Cardiac muscle cell (in vitro differentiated cells and primary cell): ENCODE measurements at regions not wholly inside any gene's neighbourhood (a gene's known extent, or its start where the extent isn't known, plus 50 kb on each side); places are given as distances from the start of the nearest gene placed in this dataset.

Experiments
- DNase-seq, 2 donors: peaks; one replicate each; pipeline versions ENCODE4 v3.0.0 to v3.0.0-alpha.2; 2010 to 2017; ENCODE audit warnings: low read depth in 1 of 2, low spot score in 1 of 2
- H3K27ac ChIP-seq: fragments of 200-600 bp; sonication (generic); 2 replicates; pipeline ENCODE4 v1.5.1; 2016
- H3K27me3 ChIP-seq: fragments of 200-600 bp; sonication (generic); 2 replicates; pipeline ENCODE4 v1.6.0; 2016; ENCODE audit warnings: control low read depth
- H3K36me3 ChIP-seq: fragments of 200-600 bp; sonication (generic); 2 replicates; pipeline ENCODE4 v1.5.1; 2016; ENCODE audit warnings: control low read depth
- H3K4me1 ChIP-seq: fragments of 200-600 bp; sonication (generic); 2 replicates; pipeline ENCODE4 v1.8.1; 2017; ENCODE audit warnings: low read depth, mild to moderate bottlenecking, mixed run types
- H3K4me3 ChIP-seq: fragments of 200-600 bp; sonication (generic); 2 replicates; pipeline ENCODE4 v1.5.1; 2016; ENCODE audit warnings: mild to moderate bottlenecking
- H3K9me3 ChIP-seq: fragments of 200-600 bp; sonication (generic); 2 replicates; pipeline ENCODE4 v1.5.1; 2017; ENCODE audit warnings: low read depth, mild to moderate bottlenecking, control low read depth
- CTCF ChIP-seq: IDR thresholded peaks from 2 replicates; pipeline ENCODE4 v1.5.1; 2012; ENCODE audit warnings: low read depth, mild to moderate bottlenecking, low read length

GRCh38 chr14:42806909-42807315, 1200.2 kb downstream of the LRFN5 start:
- H3K4me1 ChIP-seq: no peaks in the 10 kb centered on the region
- no peaks in the 10 kb centered on the region for H3K36me3 ChIP-seq
- H3K4me3 ChIP-seq: no peak overlapping the region
- H3K9me3 ChIP-seq: no peaks in the 10 kb centered on the region
- DNase-seq: peak in 1 of 2 donors; percentile 6
- TF ChIP-seq CTCF: no peak
- no peak overlapping the region for H3K27ac ChIP-seq
- no peaks in the 10 kb centered on the region for H3K27me3 ChIP-seq

- H3K9me3 ChIP-seq: no peaks in the 10 kb centered on the region
- H3K4me3 ChIP-seq: no peak overlapping the region
- H3K27ac ChIP-seq: no peak overlapping the region
- DNase-seq: no peak
- TF ChIP-seq CTCF: no peak
- no peaks in the 10 kb centered on the region for H3K27me3 ChIP-seq
- H3K36me3 ChIP-seq: no peaks in the 10 kb centered on the region
- no peaks in the 10 kb centered on the region for H3K4me1 ChIP-seq
Measured at GRCh38 chr14:42804141-42804540, 1197.5 kb downstream of the LRFN5 start.

GRCh38 chr14:42802346-42802745, 1195.7 kb downstream of the LRFN5 start:
- no peak for DNase-seq
- Histone ChIP-seq H3K27me3 (no peaks in the 10 kb centered on the region), H3K9me3 (no peaks in the 10 kb centered on the region), H3K4me1 (no peaks in the 10 kb centered on the region), H3K4me3 (no peak overlapping the region), H3K27ac (no peak overlapping the region), H3K36me3 (no peaks in the 10 kb centered on the region)
- no peak for TF ChIP-seq CTCF

- DNase-seq: no peak
- TF ChIP-seq CTCF: no peak
- Histone ChIP-seq H3K9me3 (no peaks in the 10 kb centered on the region), H3K27ac (no peak overlapping the region), H3K4me1 (no peaks in the 10 kb centered on the region), H3K36me3 (no peaks in the 10 kb centered on the region), H3K4me3 (no peak overlapping the region), H3K27me3 (no peaks in the 10 kb centered on the region)
Measured at GRCh38 chr14:42792166-42792565, 1185.5 kb downstream of the LRFN5 start.

GRCh38 chr14:42782754-42783153, 1176.1 kb downstream of the LRFN5 start:
- Histone ChIP-seq H3K27me3 (no peaks in the 10 kb centered on the region), H3K9me3 (no peaks in the 10 kb centered on the region), H3K27ac (no peak overlapping the region), H3K36me3 (no peaks in the 10 kb centered on the region), H3K4me1 (no peaks in the 10 kb centered on the region), H3K4me3 (no peak overlapping the region)
- DNase-seq: no peak
- TF ChIP-seq CTCF: no peak

GRCh38 chr14:42778984-42779383, 1172.3 kb downstream of the LRFN5 start:
- H3K4me3 ChIP-seq: no peak overlapping the region
- no peaks in the 10 kb centered on the region for H3K9me3 ChIP-seq
- no peaks in the 10 kb centered on the region for H3K4me1 ChIP-seq
- no peak overlapping the region for H3K27ac ChIP-seq
- no peak for DNase-seq
- no peaks in the 10 kb centered on the region for H3K27me3 ChIP-seq
- no peaks in the 10 kb centered on the region for H3K36me3 ChIP-seq
- TF ChIP-seq CTCF: no peak
